ENCODE measurements at regions not wholly inside any gene's neighbourhood (a gene's known extent, or its start where the extent isn't known, plus 50 kb on each side); places are given as distances from the start of the nearest gene placed in this dataset.
"Not testable (repeated sequence)": the region's sequence is repeated elsewhere in the genome, so short reads cannot be mapped to it uniquely, and the experiment has no call there.

GRCh38 chr16:86337581-86338402 is 172.5 kb upstream of the FOXF1 start:
- no peak for DNase-seq

- DNase-seq, result no peak
These were observed 171.8 kb upstream of the FOXF1 start for GRCh38 chr16:86338403-86339115.

GRCh38 chr16:86342161-86342834 is 168.0 kb upstream of the FOXF1 start:
- no peak for DNase-seq

- DNase-seq, result no peak
These were observed 167.1 kb upstream of the FOXF1 start for GRCh38 chr16:86343027-86343795.

GRCh38 chr16:86343796-86344585 is 166.3 kb upstream of the FOXF1 start:
- DNase-seq, result no peak

GRCh38 chr16:86344586-86344871 is 165.8 kb upstream of the FOXF1 start:
- DNase-seq, result no peak

- DNase-seq, result no peak
These were observed 165.4 kb upstream of the FOXF1 start for GRCh38 chr16:86344881-86345280.

GRCh38 chr16:86345516-86345915 is 164.8 kb upstream of the FOXF1 start:
- no peak for DNase-seq

- DNase-seq, result no peak
These were observed 164.3 kb upstream of the FOXF1 start for GRCh38 chr16:86346034-86346433.

- no peak for DNase-seq
These were observed 163.2 kb upstream of the FOXF1 start for GRCh38 chr16:86347090-86347489.

GRCh38 chr16:86347916-86348555 is 162.3 kb upstream of the FOXF1 start:
- no peak for DNase-seq

- DNase-seq, result no peak
These were observed 160.9 kb upstream of the FOXF1 start for GRCh38 chr16:86349338-86349900.

- DNase-seq, result no peak
These were observed 160.0 kb upstream of the FOXF1 start for GRCh38 chr16:86350289-86350688.

GRCh38 chr16:86351041-86351784 is 159.1 kb upstream of the FOXF1 start:
- no peak for DNase-seq

GRCh38 chr16:86351785-86352139 is 158.6 kb upstream of the FOXF1 start:
- DNase-seq, result not testable (repeated sequence)

GRCh38 chr16:86353148-86353547 is 157.2 kb upstream of the FOXF1 start:
- DNase-seq, result no peak

- no peak for DNase-seq
These were observed 156.4 kb upstream of the FOXF1 start for GRCh38 chr16:86353948-86354347.

GRCh38 chr16:86354641-86355513 is 155.4 kb upstream of the FOXF1 start:
- DNase-seq, result no peak

- no peak for DNase-seq
These were observed 154.8 kb upstream of the FOXF1 start for GRCh38 chr16:86355531-86355930.

- DNase-seq, result no peak
These were observed 154.4 kb upstream of the FOXF1 start for GRCh38 chr16:86355951-86356350.

Data from activated T-cell treated with anti-CD3 and anti-CD28 coated beads, Interleukin-2, amount 50 U/mL, for 1 hour (primary cell).